GM08714 (cell line): ENCODE measurements at regions not wholly inside any gene's neighbourhood (a gene's known extent, or its start where the extent isn't known, plus 50 kb on each side); places are given as distances from the start of the nearest gene placed in this dataset.
"Not testable (repeated sequence)": the region's sequence is repeated elsewhere in the genome, so short reads cannot be mapped to it uniquely, and the experiment has no call there.

Source experiments
- H3K4me3 ChIP-seq: fragments of 200-500 bp; sonication (Bioruptor generic); 2 replicates; pipeline ENCODE4 v1.5.1; 2014; ENCODE audit warnings: mild to moderate bottlenecking, low read length, inconsistent platforms
- ZNF274 ChIP-seq: IDR thresholded peaks from 2 replicates; pipeline ENCODE4 v1.6.1; 2012; ENCODE audit warnings: mild to moderate bottlenecking, low read depth, low read length

DNA sequence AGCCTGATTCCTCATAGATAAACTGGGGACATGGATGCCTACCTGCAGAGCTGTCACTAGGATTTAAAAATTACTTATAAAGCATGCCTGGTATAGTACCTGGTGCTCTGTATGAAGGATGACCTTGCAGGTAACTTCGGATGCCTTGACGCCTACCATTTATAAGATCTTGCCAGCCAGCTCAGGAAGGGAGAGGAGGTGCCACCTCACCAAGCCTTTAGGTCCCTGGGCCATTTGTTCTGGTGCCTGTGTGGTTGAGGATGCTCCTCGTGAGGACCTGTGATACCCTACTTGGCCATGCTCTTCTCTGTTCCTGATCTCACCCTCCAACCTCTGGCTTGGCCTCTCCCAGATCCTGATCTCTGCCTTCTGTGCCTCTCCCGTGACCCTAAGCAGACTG lies 85.2 kb downstream of the FDX1 start:
- H3K4me3 ChIP-seq, result no peak overlapping the region
- TF ChIP-seq ZNF274, result no peak

DNA sequence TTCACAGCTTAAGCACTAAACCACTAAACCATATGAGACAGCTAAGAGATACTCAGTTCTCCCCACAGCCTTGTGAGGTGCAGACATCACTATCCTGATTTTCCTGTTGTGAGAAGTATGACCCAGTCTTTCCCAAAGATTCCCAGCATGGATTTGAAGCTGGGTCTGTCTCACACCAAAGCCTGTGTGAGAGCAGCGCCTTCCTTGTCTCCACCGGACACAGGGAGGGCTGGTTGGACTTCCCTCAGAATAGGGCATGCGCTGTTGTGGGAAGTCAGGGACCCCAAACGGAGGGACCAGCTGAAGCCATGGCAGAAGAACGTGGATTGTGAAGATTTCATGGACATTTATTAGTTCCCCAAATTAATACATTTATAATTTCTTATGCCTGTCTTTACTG lies 87.6 kb downstream of the FDX1 start:
- not testable (repeated sequence) for H3K4me3 ChIP-seq

DNA sequence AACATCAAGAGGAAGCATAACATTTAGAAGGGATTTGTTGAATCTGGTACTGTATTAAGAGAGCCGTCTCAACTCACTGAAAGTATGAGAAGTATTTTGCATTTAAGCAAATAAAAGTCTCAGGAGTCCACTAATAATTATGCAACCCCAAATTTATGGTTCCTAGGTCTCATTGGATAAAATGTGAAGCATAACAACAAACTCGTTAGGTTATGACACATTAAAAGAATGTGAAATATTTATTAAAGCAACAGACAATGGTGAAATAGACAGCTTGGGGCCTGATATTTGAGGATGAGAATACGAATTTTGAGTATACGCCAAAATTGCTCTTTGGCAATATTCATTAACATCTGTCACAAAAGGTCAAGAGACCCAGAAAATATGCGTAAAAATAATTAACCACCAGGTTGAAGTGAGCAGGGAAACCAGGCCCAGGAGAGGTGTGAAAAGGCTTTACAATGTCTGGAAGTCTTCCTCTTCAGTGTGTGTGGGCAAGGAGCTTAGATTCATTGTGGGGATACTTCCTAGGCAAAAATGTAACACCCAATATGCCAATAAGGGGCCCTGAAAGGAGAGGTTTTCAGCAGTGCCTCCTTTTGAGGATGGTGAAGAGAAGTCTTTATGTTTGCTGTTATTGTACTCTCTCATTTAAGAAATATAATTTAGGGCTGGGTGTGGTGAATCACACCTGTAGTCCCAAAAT lies 89.2 kb downstream of the FDX1 start:
- TF ChIP-seq ZNF274, result no peak
- no peak overlapping the region for H3K4me3 ChIP-seq

DNA sequence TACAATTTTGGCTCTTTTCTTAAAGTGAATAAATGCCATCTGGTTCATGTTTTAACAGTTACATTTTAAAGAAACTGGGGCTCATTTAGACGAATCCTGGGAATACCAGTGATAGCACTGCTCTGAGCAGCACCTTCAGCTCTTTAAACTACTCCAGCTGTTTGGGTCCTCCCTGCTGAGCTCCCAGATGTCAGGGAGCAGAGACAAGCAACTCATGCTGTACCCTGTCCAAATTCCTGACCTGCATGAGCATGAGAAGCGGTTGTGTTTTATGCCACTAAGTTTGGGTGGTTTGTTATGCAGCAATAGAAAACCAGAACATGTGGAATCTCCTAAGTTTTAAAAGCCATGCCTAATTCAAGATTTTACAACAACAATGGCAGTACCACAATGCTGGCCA lies 90.0 kb downstream of the FDX1 start:
- H3K4me3 ChIP-seq, result no peak overlapping the region
- no peak for TF ChIP-seq ZNF274

DNA sequence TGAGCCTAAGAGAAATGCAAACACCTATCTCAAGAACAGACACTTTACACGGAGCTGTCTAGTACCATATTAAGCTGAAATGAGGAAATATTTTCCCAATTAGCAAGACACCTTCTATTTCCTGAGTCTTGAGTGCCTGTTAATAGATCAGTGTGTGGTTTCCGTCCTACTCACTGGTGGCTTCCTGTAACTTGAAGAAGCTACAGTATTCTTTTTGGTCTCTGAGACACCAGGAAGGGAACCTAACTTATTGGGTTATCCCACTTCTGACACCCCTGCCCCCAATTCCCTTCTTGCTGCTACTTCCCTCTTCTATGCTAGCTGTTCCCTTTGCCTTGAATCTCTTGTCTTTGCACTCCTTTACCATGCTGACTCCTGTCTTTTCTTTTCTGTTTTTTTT lies 92.7 kb downstream of the FDX1 start:
- no peak for TF ChIP-seq ZNF274
- H3K4me3 ChIP-seq, result no peak overlapping the region

DNA sequence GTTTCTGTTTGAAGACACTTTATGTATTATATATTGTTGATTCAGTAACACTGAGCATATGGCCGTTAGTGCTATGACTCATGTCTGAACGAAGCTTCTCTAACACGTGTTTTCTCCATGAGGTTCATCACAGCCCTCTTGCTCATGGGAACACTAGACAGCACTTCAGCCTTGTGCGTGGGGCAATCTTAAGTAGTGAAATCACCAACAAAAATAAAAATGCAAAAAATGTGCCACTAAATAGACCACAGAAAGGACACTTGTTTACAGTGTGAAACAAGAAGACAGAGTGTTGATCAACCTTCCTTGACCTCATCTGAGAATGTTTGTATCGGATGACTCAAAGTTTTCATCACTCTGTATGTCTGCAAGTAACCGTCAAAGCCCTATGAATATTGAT lies 94.5 kb downstream of the FDX1 start:
- H3K4me3 ChIP-seq, result no peak overlapping the region
- TF ChIP-seq ZNF274, result no peak

DNA sequence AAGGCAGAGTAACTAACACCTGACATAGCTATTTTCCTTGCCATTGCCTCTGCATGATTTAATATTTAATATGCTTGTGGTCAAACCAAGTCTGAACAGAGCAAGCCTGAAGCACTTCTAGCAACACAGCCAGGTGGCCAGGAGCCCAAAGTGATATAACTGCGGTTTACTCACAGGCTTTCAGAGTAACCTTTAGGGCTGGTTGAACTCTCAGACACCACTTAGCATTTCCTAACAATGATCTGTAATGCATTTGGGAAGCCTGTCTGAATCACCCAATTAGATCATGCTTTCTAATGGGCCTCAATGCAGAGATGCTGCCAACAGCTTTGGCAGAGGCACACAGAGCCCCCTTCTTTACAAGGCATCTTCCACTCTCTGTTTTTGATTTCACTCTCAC lies 96.1 kb downstream of the FDX1 start:
- no peak for TF ChIP-seq ZNF274
- peak overlapping the region; percentile 43; the same call in 1 of the 2 replicates for H3K4me3 ChIP-seq

DNA sequence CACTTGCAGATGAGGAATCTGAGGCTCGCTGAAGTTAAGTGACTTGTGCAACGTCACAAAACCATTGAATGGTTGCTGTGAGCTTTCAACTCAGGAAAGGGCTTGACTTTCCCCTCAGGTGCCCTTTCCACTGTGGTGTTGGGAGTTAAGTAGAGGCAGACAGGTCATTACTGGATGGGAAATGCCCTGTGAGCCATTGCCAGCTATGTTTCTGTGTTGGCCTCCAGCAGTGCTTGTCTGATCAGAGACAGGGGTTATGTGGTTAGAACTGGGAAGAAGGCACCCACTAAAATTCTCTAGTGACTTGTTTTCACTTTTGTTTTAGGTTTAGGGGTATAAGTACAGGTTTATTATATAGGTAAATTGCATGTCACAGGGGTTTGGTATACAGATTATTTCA lies 96.6 kb downstream of the FDX1 start:
- TF ChIP-seq ZNF274, result no peak
- peak overlapping the region; percentile 43; the same call in 1 of the 2 replicates for H3K4me3 ChIP-seq
